GM21786 (cell line): ENCODE measurements at regions not wholly inside any gene's neighbourhood (a gene's known extent, or its start where the extent isn't known, plus 50 kb on each side); places are given as distances from the start of the nearest gene placed in this dataset.
"Not testable (repeated sequence)": the region's sequence is repeated elsewhere in the genome, so short reads cannot be mapped to it uniquely, and the experiment has no call there.

Source experiments
- ATAC-seq: cut with Tn5 transposase; IDR thresholded peaks from one replicate; pipeline ENCODE4 v1.9.1; 2021; ENCODE audit not compliant: unreplicated experiment

DNA sequence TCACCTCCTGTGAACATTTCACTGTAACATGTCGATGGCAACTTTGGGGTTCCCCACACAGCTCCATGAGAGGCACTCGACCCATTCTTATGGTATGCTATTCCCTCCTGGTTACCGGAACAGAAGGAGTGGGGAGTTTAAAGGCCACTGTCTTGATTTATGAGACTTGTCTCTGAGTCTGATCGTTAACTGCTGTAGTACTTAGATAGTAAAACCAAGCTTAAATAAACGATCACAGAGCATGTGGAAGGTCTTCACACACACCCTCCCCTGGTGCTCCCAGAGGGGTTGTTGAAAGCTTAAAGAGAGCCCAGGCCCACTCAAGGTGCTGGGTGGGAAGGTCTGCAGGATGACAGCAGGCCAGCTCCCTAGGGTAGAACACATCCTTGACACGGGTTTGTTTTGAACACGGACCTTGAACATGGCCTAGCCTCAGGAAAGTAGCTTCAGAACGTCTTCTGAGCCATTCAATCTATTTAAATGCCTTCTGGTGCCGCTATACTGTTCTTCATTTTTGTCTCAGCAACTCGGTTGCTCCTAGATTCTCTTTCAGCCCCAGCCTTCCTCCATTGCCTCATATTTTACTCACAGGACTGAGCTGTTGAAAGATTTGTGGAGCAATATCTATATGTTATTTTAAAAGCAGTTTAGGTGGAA lies 335.3 kb downstream of the FGFR2 start:
- no peak for ATAC-seq

- no peak for ATAC-seq
Observed at GRCh38 chr10:121263431-121263783, 334.8 kb downstream of the FGFR2 start.

DNA sequence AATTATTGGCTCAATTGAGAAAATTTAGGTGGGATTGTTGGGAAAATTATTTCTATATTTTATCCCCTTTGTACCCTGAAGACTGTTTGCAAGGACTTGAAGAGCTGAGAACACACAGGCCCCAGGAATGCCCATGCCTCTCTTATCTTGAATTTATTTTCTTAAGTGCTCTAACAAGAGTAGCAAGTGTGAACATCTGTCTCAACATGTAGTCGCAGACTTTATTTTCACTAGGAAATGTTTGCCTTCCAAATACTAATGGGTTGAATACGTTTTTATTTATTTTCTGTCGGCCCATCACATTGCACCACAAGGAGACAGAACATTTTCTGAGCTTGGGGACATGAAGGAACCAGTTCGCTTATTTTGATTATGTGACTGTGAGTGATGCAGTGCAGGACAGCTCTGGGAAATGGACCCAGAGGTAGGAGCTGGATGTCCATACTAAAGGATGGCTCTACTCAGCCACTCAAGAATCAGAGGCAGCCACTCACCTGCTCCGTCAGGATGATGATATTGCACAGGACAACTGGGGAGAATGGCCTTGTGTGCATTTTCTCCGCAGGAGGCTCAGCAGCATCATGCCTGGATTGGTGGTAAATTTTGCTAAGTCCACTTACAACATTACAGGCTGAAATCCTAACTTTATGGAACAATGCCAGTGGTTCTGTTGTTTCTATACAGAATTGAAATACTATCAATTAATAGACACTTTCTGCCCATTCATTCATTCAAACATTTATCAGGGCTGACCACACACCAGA lies 332.7 kb downstream of the FGFR2 start:
- ATAC-seq, result no peak

DNA sequence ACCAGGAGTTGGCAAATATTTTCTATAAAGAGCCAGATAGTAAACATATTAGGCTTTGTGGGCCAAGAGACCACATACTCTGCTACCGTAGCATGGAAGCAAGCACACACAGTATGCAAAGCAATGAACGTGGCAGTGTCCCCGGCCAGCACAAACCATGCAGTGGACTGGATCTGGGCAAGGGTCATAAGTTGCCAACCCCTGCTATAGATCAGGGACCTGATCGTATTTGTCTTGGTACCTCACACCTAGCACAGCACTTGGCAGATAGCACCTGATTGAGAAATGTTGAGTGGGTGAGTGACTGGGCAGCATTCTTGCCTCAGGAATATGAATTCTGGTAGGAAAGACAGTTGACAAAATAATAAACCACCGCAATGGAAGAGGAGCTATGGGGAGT lies 331.9 kb downstream of the FGFR2 start:
- ATAC-seq, result no peak

DNA sequence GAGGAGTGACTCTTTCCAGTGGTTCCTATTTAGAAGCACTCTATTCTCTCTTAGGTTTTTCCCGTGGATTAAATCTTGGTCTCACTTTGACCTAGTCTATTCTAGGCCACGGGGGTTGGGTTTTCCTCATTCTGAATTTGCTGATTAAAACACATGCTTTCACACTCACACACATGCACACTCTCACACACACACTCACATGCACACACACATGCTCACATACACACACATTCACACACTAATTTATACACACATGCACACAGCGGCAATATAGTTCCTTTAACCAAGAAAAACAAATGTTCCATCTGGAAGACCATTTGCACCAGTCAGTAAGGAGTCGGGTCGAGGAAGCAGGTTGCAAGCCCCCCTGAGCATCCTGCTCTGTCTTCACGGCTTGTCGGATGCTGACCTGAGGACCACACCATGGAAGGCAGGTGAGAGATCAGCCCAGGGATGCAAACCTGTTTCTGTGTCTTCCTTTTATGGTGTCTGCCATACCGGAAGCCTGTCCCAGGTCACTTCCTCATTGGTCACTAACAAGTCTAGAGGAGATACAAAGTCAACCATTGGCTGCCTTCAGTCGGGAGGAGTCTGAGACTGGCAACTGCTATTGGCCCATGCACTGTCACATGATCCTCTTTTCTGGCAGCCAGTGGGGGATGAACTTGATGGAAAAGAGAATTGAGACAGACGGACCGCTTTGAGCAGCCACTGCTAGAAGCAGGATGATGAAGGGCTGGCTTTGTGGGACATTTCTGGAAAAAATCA lies 330.8 kb downstream of the FGFR2 start:
- no peak for ATAC-seq

GRCh38 chr10:121268363-121268762 lies 329.9 kb downstream of the FGFR2 start:
- ATAC-seq, result no peak

- no peak for ATAC-seq
Observed at GRCh38 chr10:121268863-121269432, 329.3 kb downstream of the FGFR2 start.

DNA sequence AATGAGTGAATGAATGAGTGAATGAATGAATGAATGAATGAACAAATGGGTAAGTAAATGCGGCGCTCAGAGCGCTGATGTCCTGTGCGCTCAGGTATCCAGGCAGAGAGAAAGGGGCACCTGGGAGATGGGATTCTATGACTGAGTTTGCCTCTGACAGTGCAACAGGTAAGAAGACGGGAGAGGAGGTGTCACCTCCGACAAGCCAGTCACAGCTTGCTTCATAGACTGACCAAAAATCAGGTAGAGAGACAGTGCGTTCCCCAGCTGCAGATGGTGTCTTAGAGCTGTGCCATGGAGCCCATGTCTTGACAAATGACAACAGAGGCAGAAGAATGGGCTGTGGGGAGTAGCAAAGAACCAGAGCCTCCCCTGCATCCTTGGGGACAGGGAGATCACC lies 327.3 kb downstream of the FGFR2 start:
- no peak for ATAC-seq

DNA sequence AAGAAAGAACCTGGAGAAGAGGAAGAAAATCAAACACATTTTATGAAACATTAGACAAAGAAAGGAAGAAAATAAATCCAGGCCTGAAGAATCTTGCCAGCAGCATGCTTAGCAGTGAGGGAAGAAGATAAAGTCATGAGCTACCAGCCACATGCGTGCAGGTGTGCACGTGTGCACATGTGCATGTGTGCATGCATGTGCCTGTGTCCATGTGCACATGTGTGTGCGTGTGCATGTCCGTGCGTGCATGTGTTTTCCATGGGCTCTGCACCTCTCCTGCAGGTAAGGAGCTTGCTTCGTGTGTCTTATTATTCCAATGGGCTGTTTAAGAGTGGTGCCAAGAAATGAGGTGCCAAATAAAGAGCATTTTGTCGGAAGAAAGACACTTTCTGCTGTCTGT lies 322.2 kb downstream of the FGFR2 start:
- no peak for ATAC-seq

DNA sequence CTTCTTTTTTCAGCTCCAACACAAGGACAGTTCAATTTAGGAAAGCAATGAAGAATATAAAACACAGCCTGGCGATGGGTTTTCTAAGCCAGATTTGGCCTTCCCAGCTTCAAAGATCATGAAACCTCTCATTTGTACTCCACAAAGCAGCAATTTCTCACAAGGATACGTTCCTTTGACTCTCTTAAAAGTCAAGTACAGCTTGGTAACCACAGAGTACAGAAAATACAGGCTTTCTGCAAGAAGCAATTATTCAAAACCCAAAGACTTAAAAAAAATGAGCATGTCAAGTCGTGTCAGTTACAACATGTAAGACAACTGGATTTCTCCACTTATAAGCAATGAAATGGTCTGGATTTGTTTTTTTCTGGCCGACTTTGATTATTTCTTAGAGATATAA lies 321.4 kb downstream of the FGFR2 start:
- no peak for ATAC-seq

- not testable (repeated sequence) for ATAC-seq
Observed at GRCh38 chr10:121278386-121278785, 319.9 kb downstream of the FGFR2 start.

DNA sequence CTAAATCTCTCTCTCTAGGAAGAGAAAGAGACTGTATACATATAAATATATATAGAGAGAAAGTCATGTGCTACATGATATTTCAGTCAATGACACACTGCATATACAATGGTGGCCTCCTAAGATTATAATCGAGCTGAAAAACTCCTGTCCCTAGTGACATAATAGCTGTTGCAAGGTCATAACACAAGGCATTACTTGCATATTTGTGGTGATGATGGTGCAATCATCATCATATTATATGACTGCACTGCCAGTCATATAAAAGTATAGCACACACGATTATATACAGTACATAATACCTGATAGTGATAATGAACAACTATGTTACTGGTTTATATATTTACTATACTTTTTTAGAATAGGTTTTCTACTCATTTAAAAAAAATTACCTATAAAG lies 316.7 kb downstream of the FGFR2 start:
- no peak for ATAC-seq

DNA sequence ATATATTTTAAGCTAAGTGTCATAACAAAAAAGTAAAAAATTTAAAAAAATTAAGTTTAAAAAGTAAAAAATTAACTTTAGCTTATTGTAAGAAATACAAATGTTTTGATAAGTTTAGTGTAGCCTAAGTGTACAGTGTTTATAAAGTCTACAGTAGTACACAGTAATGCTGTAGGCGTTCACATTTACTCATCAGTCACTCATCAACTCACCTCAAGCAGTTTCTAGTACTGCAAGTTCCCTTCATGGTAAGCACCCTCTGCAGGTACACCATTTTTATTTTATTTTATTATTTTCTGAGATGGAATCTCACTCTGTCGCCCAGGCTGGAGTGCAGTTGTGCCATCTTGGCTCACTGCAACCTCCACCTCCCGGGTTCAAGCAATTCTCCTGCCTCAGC lies 316.0 kb downstream of the FGFR2 start:
- no peak for ATAC-seq

DNA sequence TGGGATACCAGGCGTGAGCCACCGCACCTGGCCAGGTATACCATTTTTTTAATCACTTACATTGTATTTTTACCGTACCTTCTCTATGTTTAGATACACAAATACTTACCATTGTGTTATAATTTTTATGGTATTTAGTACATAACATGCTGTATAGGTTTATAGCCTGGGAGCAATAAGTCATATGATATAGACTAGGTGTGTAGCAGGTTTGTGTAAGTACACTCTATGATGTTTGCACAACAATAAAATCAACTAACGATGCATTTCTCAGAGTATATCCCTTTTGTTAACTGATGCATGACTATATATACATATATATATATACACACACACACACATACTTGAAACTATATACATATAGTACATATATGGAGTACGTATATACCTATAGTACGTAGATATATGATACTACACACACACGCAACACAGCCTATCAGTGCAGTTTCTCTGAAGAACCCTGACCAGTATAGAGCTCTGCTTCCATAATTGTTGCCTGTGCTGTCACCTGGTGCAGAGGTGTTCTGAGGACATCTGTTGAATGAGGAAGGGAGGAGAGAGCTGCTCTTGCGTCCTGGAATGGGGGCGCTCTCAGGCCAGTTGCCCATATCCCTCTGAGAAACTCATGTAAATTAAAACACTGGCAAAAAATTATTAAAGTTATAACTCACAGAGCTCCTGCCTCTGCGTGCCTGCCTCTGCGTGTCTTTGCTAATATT lies 315.3 kb downstream of the FGFR2 start:
- no peak for ATAC-seq

DNA sequence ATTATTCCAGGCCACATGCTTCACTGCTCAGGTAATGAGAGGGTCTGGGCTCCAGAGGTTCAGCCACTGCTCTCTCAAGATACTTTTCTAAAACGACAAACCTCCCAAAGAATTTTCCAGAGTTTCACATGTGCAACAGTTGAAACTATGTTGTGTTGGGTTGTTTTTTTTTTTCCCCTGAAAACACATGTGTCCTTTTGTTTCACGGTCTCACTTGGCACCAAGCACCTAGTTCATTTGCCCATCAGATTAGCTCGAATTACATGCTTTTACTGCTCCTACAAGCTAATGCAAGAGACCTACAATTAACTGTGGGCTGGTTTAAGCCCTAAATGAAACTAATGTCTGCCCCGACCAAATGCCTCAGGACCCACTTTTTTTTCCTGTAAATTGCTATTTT lies 313.3 kb downstream of the FGFR2 start:
- ATAC-seq, result no peak

GRCh38 chr10:121285406-121286196 lies 312.6 kb downstream of the FGFR2 start:
- no peak for ATAC-seq

DNA sequence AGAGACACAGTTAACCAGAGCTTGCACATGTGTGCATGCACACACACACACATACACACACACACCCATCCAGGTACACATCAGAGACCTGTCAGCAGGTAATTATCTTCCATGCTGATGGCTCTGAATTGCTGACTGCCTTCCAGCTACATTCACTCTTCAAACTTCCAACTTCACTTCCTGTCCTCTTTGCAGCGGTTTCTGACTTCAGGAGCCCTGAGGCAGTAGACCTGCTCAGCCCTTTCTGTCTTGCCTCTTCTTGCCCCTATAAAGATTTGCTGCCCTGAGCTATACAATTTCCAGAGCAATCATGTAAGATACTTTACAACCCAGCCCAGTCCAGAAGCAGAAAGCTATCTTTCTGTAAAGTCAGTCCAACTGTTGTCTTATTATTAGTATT lies 310.2 kb downstream of the FGFR2 start:
- no peak for ATAC-seq

GRCh38 chr10:121288864-121289661 lies 309.2 kb downstream of the FGFR2 start:
- ATAC-seq, result no peak

DNA sequence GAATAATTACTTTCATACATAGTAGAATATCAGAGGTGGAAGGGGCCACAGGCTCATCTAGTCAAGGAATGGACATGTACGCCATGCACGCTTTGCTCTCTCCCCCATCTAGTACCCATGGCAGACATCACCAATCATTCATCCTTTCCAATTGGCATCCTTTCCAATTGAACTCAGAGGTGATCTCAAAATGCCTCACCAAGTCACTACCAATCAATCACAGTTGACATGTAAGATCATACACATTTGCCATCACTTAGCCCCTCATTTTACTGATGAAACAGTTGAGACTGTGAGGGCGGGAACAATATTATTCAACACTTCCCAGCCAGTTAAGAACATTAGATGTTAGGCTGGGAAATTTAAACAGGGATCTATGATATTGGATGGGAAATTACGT lies 308.4 kb downstream of the FGFR2 start:
- ATAC-seq, result no peak

- no peak for ATAC-seq
Observed at GRCh38 chr10:121290674-121291073, 307.6 kb downstream of the FGFR2 start.
